HG02798 (cell line): ENCODE measurements at regions not wholly inside any gene's neighbourhood (a gene's known extent, or its start where the extent isn't known, plus 50 kb on each side); places are given as distances from the start of the nearest gene placed in this dataset.
"Not testable (repeated sequence)": the region's sequence is repeated elsewhere in the genome, so short reads cannot be mapped to it uniquely, and the experiment has no call there.

Source experiments
- ATAC-seq: cut with Tn5 transposase; IDR thresholded peaks from one replicate; pipeline ENCODE4 v1.9.1; 2021; ENCODE audit warnings: mild to moderate bottlenecking; ENCODE audit not compliant: unreplicated experiment, poor library complexity

DNA sequence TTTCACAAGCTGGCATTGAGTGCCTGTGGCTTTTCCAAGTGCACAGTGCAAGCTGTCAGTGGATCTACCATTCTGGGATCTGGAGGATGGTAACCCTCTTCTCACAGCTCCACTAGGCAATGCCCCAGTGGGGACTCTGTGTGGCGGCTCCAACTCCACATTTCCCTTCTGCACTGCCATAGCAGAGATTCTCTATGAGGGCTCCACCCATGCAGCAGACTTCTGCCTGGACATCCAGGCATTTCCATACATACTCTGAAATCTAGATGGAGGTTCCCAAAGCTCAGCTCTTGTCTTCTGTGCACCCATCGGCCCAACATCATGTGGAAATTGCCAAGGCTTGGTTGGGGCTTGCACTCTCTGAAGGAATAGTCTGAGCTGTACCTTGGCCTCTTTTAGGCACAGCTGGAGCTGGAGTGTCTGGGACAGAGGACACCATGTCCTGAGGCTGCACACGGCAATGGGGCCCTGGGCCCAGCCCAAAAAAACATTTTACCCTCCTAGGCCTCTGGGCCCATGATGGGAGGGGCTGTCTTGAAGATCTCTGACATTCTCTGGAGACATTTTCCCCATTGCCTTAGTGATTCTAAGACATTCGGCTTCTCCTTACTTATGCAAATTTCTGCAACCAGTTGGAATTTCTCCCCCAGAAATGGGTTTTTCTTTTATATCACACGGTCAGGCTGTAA, 313.3 kb upstream of the SFSWAP start:
- no peak for ATAC-seq

- ATAC-seq, result no peak
Observed at GRCh38 chr12:131399000-131399399, 311.9 kb upstream of the SFSWAP start.

DNA sequence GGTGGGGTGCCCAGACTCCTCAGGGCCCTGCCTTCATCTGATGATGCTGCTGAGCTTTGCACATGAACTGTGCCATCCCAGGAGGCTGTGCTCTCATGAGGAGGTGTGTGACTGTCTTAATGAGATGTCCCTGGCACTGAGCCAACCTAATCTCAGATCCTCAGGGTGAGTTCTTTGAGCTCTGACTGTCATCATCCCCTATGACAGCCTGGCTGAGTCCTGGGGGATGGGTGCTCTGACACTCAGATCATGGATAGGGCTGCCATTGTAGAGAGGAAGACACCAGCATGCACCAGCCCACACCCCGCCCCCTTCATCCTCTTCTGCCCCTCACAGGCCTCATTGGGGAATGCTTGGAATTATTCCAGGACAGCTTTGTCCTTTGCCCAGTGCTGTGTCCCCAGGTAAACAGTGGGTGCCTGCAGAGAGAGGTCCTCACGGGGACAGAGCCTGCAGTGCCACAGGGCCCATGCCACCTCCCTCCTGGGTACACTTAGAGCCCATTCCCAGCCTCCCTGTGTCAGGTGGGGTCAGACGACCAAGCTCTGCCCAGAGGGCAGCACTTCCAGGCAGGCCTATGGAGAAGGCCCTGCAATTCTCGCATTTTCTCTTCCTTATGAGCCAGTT, 310.1 kb upstream of the SFSWAP start:
- not testable (repeated sequence) for ATAC-seq

DNA sequence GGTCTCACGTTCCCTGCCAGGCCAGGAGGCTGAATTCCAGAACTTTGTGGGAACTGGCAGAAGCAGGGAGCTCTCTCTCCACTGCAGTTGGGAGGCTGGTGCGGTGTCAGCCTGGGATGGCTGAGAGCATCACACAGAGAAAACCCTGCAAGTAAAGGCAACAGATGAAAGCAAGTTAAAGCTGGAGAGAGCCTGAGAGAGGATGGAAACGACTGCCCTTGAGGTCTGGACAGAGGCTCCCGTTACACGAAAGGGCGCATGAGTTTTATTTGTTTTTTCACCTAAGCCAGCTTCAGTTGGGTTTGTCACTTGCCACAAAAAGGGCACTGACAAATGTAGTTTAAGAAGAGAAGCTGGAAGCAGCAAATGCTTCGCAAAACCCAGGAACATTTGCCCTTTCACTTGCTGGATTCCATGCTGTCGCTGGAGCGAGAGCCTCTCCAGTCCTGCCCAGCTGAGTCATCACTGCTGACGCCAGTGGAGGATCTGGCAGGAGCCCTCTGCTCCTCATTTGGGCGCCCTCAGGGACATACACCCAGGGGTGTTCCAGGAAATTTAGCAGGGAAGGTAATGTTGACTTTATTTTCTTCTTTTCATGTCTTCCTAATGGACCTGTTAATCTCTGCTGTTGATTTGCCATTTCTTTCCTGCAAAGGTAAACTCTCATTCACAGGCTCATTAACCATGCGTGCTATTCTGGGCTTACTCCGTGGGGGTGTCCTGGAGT, 308.8 kb upstream of the SFSWAP start:
- ATAC-seq, result not testable (repeated sequence)

DNA sequence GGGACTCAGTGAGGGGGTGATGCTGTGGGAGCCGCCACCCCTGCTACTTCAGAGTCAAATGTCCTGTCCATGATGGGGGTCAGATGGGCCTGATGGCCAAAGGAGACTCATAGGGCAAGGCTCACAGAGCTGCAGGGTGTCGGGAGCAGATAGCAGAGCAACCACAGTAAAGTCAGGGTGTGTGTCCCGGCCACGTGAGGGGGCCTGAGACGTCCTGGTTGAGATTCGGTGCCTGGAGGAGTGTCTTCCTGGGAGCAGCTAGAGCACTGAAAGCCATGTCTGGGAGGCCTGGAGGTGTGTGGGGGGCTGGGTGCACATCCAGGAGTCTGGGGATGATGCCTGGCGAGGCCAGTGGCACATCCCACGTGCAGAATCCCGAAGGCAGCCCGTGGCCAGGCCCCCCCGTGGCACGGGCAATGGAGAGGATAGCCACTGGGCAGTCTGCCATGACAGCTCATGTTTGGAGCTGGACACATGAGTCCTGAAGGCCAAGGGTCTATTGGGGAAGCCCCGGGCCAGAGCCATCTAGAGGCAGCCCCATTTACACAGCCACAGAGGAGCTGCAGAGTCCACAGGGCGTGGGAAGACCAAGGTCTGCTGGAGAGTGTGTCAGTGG, 308.0 kb upstream of the SFSWAP start:
- no peak for ATAC-seq

DNA sequence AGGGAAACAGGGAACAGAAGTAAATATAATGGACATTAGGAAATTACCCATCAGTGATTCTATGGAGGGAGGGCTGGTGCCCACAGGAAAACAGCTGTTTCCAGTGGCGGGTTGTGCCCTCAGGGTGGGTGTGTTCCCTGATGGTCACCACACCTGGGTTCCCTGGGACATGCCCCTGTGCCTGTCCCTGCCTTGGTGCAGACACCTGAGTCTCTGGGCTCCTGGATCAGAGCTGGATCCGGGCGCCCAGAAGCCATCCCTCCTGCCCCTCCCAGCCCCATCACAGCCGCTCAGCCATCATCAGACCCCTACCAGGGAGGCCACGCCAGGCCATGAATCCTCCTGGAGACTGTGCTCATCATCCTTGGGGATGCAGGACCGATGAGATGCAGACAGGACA, 307.2 kb upstream of the SFSWAP start:
- no peak for ATAC-seq

GRCh38 chr12:131404705-131405104, 306.2 kb upstream of the SFSWAP start:
- no peak for ATAC-seq

- no peak for ATAC-seq
Observed at GRCh38 chr12:131407221-131408035, 303.5 kb upstream of the SFSWAP start.

GRCh38 chr12:131408036-131408365, 302.9 kb upstream of the SFSWAP start:
- ATAC-seq, result no peak

DNA sequence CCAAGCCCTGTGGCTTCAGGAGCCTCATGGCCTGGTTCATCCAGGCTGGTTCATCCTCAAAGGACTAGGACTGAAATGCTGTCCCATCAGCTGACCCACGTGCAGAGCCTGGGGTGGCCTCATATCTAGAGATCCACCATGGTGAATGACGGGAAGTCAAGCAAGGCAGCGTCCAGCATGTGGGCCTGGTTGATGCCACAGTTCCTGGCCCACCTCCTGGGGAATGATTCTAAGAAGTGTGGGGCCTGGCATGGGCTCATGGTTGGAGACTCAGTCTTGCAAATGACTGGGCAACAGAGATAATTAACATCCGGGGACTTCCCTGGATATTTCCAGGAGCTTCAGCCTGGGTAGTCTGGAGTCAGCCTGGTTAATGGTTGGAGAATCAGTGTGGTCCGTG, 302.4 kb upstream of the SFSWAP start:
- no peak for ATAC-seq

DNA sequence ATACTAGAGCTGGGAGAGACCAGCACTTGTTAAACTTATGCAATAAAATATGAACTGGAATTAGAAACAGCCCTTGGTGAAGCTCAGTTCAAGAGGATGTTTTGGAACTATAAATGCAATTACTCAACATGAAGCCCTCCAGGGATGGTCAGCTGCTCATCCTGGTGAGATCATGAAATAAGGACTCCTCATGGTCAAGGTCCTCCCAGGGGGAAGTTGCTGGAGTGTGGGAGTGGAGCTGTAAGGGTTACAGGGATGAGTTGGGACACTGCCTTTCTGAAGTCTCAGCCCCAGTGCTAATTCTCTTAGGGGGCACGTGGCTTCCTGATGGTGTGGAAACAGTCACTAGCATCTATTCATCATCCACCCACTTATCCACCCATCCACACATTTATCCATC, 301.7 kb upstream of the SFSWAP start:
- no peak for ATAC-seq

DNA sequence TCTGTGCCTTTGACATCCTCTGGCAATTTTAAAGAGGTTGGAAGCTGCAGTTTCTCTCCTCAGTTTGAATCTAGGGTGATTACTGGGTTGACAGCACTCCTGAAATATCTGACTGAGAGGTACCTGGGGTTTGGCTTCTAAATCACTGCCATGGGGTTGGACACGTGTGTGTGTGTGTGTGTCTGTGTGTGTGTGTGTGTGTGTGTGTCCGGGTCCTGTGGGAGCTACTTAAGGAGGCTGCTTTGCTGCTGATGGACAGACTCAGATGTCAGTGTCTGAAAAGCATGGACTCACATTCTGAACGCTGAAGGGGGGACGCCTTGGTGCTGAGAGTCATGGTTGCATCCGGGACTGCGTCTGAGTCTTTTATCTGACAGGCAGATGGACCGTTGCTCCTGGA, 299.1 kb upstream of the SFSWAP start:
- not testable (repeated sequence) for ATAC-seq

- ATAC-seq, result no peak
Observed at GRCh38 chr12:131413006-131413405, 297.9 kb upstream of the SFSWAP start.

GRCh38 chr12:131413471-131413870, 297.4 kb upstream of the SFSWAP start:
- ATAC-seq, result no peak

GRCh38 chr12:131414155-131414922, 296.6 kb upstream of the SFSWAP start:
- not testable (repeated sequence) for ATAC-seq

- no peak for ATAC-seq
Observed at GRCh38 chr12:131415781-131416180, 295.1 kb upstream of the SFSWAP start.

- no peak for ATAC-seq
Observed at GRCh38 chr12:131418121-131418520, 292.8 kb upstream of the SFSWAP start.

GRCh38 chr12:131418884-131419283, 292.0 kb upstream of the SFSWAP start:
- ATAC-seq, result no peak

DNA sequence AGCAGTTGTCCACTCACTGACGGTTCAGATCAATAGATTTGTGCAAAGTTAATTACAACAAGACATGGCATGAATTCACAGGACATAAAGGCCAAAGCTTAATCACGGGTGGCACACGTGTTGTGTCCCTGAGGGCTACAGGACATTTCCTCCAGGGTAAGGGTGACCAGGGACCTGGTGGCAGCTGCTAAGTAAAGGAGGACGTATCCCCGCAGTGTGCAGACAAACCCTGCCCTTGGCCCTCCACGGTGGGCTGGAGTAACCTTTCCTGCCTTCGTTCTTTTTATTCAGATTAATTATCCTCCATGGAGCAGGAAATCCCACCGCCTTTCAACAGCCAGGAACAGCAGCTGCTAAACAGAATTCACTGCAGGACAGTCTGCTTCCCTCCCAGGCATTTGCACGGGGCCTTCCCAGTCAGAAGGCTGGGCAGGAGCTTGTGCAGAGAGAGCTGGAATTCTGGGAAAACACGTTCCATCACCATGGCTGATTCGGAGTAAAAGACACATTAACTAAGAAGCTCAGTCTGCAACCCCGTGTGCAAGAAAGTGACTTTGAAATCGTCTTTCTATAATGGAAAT, 289.9 kb upstream of the SFSWAP start:
- ATAC-seq, result no peak
